ENCODE measurements at regions not wholly inside any gene's neighbourhood (a gene's known extent, or its start where the extent isn't known, plus 50 kb on each side); places are given as distances from the start of the nearest gene placed in this dataset.

GRCh38 chr2:65715323-65715722 lies 282.9 kb upstream of the SPRED2 start:
- no peak overlapping the region for H3K18ac ChIP-seq (ENCODE audit: extremely low read depth, low read length)
- no peaks in the 10 kb centered on the region for H3K27me3 ChIP-seq (replicated peaks in 1 of 4; ENCODE audit: control insufficient read depth in 3 of 4, extremely low read depth in 1 of 4, insufficient read depth in 3 of 4, low read length in 3 of 4)
- no peak overlapping the region for H2AFZ ChIP-seq (ENCODE audit: low read length)
- no peak overlapping the region for H3K56ac ChIP-seq (replicated peaks; ENCODE audit: insufficient read length, low read depth, low read length)
- H3K4ac ChIP-seq (replicated peaks; ENCODE audit: insufficient read length, low read depth, low read length) = no peak overlapping the region
- H2BK20ac ChIP-seq (ENCODE audit: low read length) = no peak overlapping the region
- H2BK12ac ChIP-seq (ENCODE audit: low read depth, low read length) = no peak overlapping the region
- H3K4me2 ChIP-seq (ENCODE audit: insufficient read depth in 1 of 2, low read depth in 2 of 2, low read length in 2 of 2) = no peak overlapping the region
- no peaks in the 10 kb centered on the region for H3K4me1 ChIP-seq (replicated peaks in 1 of 4; ENCODE audit: control insufficient read depth in 3 of 4, insufficient read depth in 4 of 4, low read length in 3 of 4)
- ChIA-PET POLR2A (ENCODE audit: partially characterized antibody) (no interaction called here), CTCF (ENCODE audit: partially characterized antibody) (interaction anchor here (0.7 to 1.2 kb wide), 2 partner anchors 75 to 714 kb away, joined by 3 to 6 read pairs; no protein-coding TSS in a partner anchor)
- TF ChIP-seq JUND (IDR thresholded peaks at IDR 0.05; ENCODE audit: low read length) = no peak
- FAIRE-seq (no peak), DNase-seq (ENCODE audit: low read depth in 1 of 2, low spot score in 2 of 2) (no peak)
- H3K23ac ChIP-seq (ENCODE audit: insufficient read length) = no peak overlapping the region
- no peaks in the 10 kb centered on the region for H3K23me2 ChIP-seq (ENCODE audit: low read depth, low read length)
- H2BK5ac ChIP-seq (ENCODE audit: low read depth, low read length) = no peak overlapping the region
- no peaks in the 10 kb centered on the region for H3K79me2 ChIP-seq (ENCODE audit: control insufficient read depth in 1 of 2, insufficient read depth in 2 of 2, low read length in 2 of 2)
- no peak overlapping the region for H2BK120ac ChIP-seq (replicated peaks; ENCODE audit: low read depth, low read length)
- H3K4me3 ChIP-seq (ENCODE audit: extremely low read depth in 1 of 4, insufficient read depth in 2 of 4, low read depth in 3 of 4, low read length in 4 of 4) = no peak overlapping the region
- H4K8ac ChIP-seq (ENCODE audit: extremely low read depth, insufficient read depth, low read length) = no peak overlapping the region
- no peaks in the 10 kb centered on the region for H3K36me3 ChIP-seq (ENCODE audit: control insufficient read depth in 2 of 4, insufficient read depth in 4 of 4, low read length in 3 of 4)
- no peak overlapping the region for H3K9ac ChIP-seq (replicated peaks in 1 of 4; ENCODE audit: extremely low read depth in 1 of 4, low read depth in 3 of 4, low read length in 3 of 4)
- peaks cover 0 to 3% of the 10 kb centered on the region in 2 experiments for H4K20me1 ChIP-seq (replicated peaks in 1 of 2; ENCODE audit: control insufficient read depth in 1 of 2, insufficient read depth in 2 of 2, low read length in 2 of 2)
- no peak overlapping the region for H4K91ac ChIP-seq (replicated peaks; ENCODE audit: insufficient read length, low read length)
- no peak overlapping the region for H2AK5ac ChIP-seq (ENCODE audit: low read depth, low read length)
- no peaks in the 10 kb centered on the region for H3K9me3 ChIP-seq (ENCODE audit: insufficient read depth in 2 of 2, low read depth in 1 of 2, low read length in 1 of 2)
- H3K14ac ChIP-seq (ENCODE audit: insufficient read length) = no peak overlapping the region
- no peak overlapping the region for H4K5ac ChIP-seq (ENCODE audit: insufficient read length, low read depth, low read length)
- no peak overlapping the region for H3K27ac ChIP-seq (ENCODE audit: low read depth, low read length)
- H3K79me1 ChIP-seq (ENCODE audit: low read depth, low read length) = no peaks in the 10 kb centered on the region
- WGBS, 2 experiments (ENCODE audit: extremely low coverage in 1 of 2, insufficient coverage in 1 of 2, insufficient read length in 1 of 2, insufficient replicate concordance in 2 of 2, low coverage in 1 of 2, low lambda C conversion rate in 2 of 2, missing lambda C conversion rate in 1 of 2) = 94% methylated on average over 2 of the region's 2 CpGs; no CpG with 5 or more reads in 1 of the 2 experiments
- H2BK15ac ChIP-seq (ENCODE audit: low read length) = no peak overlapping the region
